ENCODE measurements at regions not wholly inside any gene's neighbourhood (a gene's known extent, or its start where the extent isn't known, plus 50 kb on each side); places are given as distances from the start of the nearest gene placed in this dataset.

GRCh38 chr2:107727318-107727717 lies 99.4 kb upstream of the RGPD4 start:
- H3K9me3 ChIP-seq (replicated peaks in 1 of 2; ENCODE audit: control insufficient read depth in 1 of 2, insufficient read depth in 1 of 2, low read length in 2 of 2): no peaks in the 10 kb centered on the region
- H3K4me2 ChIP-seq (replicated peaks; ENCODE audit: extremely low read depth, low read length, poor library complexity, severe bottlenecking): no peak overlapping the region
- no peak overlapping the region for H3K9ac ChIP-seq (ENCODE audit: insufficient read depth, low read length, poor library complexity, severe bottlenecking)
- H3K9me3 Mint-ChIP-seq: peaks cover 0 to 9% (median 1%) of the 10 kb centered on the region in 7 donors
- no peaks in the 10 kb centered on the region for H4K20me1 ChIP-seq (ENCODE audit: insufficient read depth, low read length)
- no peaks in the 10 kb centered on the region for H3K4me1 ChIP-seq (ENCODE audit: control insufficient read depth in 1 of 2, insufficient read depth in 2 of 2, low read length in 2 of 2)
- H2AFZ ChIP-seq (ENCODE audit: insufficient read depth, low read depth, low read length, poor library complexity, severe bottlenecking): no peak overlapping the region
- H3K79me2 ChIP-seq (ENCODE audit: insufficient read depth, low read length): no peaks in the 10 kb centered on the region
- H3K4me3 ChIP-seq (replicated peaks in 1 of 3; ENCODE audit: low read depth in 2 of 3, low read length in 3 of 3): no peak overlapping the region
- H3K27me3 ChIP-seq (ENCODE audit: control insufficient read depth in 2 of 2, insufficient read depth in 2 of 2, low read length in 2 of 2): no peaks in the 10 kb centered on the region
- no peak overlapping the region for H3K4me3 Mint-ChIP-seq
- intact Hi-C loops (cut with micrococcal nuclease): no loop called here
- TF ChIP-seq, protein P1, sequence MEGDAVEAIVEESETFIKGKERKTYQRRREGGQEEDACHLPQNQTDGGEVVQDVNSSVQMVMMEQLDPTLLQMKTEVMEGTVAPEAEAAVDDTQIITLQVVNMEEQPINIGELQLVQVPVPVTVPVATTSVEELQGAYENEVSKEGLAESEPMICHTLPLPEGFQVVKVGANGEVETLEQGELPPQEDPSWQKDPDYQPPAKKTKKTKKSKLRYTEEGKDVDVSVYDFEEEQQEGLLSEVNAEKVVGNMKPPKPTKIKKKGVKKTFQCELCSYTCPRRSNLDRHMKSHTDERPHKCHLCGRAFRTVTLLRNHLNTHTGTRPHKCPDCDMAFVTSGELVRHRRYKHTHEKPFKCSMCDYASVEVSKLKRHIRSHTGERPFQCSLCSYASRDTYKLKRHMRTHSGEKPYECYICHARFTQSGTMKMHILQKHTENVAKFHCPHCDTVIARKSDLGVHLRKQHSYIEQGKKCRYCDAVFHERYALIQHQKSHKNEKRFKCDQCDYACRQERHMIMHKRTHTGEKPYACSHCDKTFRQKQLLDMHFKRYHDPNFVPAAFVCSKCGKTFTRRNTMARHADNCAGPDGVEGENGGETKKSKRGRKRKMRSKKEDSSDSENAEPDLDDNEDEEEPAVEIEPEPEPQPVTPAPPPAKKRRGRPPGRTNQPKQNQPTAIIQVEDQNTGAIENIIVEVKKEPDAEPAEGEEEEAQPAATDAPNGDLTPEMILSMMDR (IDR thresholded peaks at IDR 0.05): no peak
- H3K36me3 ChIP-seq (replicated peaks in 1 of 2; ENCODE audit: control insufficient read depth in 1 of 2, insufficient read depth in 2 of 2, low read length in 2 of 2): no peaks in the 10 kb centered on the region
- H3K27ac ChIP-seq (ENCODE audit: low read depth in 1 of 2, low read length in 2 of 2): no peak overlapping the region
- no peaks in the 10 kb centered on the region for H3K4me1 Mint-ChIP-seq
- peaks cover 0 to 2% (median 0%) of the 10 kb centered on the region in 3 donors for H3K27me3 Mint-ChIP-seq (ENCODE audit: low read depth in 3 of 3)
- no peak overlapping the region for H3K27ac Mint-ChIP-seq
- no peaks in the 10 kb centered on the region for H3K36me3 Mint-ChIP-seq
- no peak for DNase-seq

GRCh38 chr2:107728586-107728985 lies 98.1 kb upstream of the RGPD4 start:
- Histone ChIP-seq H3K9me3 (replicated peaks in 1 of 2; ENCODE audit: control insufficient read depth in 1 of 2, insufficient read depth in 1 of 2, low read length in 2 of 2) (no peaks in the 10 kb centered on the region), H3K9ac (ENCODE audit: insufficient read depth, low read length, poor library complexity, severe bottlenecking) (no peak overlapping the region), H3K4me3 (replicated peaks in 1 of 3; ENCODE audit: low read depth in 2 of 3, low read length in 3 of 3) (no peak overlapping the region), H3K79me2 (ENCODE audit: insufficient read depth, low read length) (no peaks in the 10 kb centered on the region), H3K27me3 (ENCODE audit: control insufficient read depth in 2 of 2, insufficient read depth in 2 of 2, low read length in 2 of 2) (no peaks in the 10 kb centered on the region), H2AFZ (ENCODE audit: insufficient read depth, low read depth, low read length, poor library complexity, severe bottlenecking) (no peak overlapping the region), H4K20me1 (ENCODE audit: insufficient read depth, low read length) (no peaks in the 10 kb centered on the region), H3K27ac (ENCODE audit: low read depth in 1 of 2, low read length in 2 of 2) (no peak overlapping the region), H3K4me1 (ENCODE audit: control insufficient read depth in 1 of 2, insufficient read depth in 2 of 2, low read length in 2 of 2) (no peaks in the 10 kb centered on the region), H3K4me2 (replicated peaks; ENCODE audit: extremely low read depth, low read length, poor library complexity, severe bottlenecking) (no peak overlapping the region), H3K36me3 (replicated peaks in 1 of 2; ENCODE audit: control insufficient read depth in 1 of 2, insufficient read depth in 2 of 2, low read length in 2 of 2) (no peaks in the 10 kb centered on the region)
- no peak for DNase-seq
- H3K27me3 Mint-ChIP-seq (ENCODE audit: low read depth in 3 of 3): no peaks in the 10 kb centered on the region
- H3K9me3 Mint-ChIP-seq: peaks cover 0 to 9% (median 1%) of the 10 kb centered on the region in 7 donors
- H3K4me3 Mint-ChIP-seq: no peak overlapping the region
- intact Hi-C loops (cut with micrococcal nuclease): no loop called here
- H3K27ac Mint-ChIP-seq: no peak overlapping the region
- WGBS (ENCODE audit: insufficient coverage): 100% methylated on average over 2 of the region's 5 CpGs
- TF ChIP-seq, protein P1 (IDR thresholded peaks at IDR 0.05): no peak
- H3K36me3 Mint-ChIP-seq: no peaks in the 10 kb centered on the region
- no peaks in the 10 kb centered on the region for H3K4me1 Mint-ChIP-seq

Measured in CD14-positive monocyte (primary cell).